Dedifferentiated amniotic fluid mesenchymal stem cell (primary cell): ENCODE measurements at regions not wholly inside any gene's neighbourhood (a gene's known extent, or its start where the extent isn't known, plus 50 kb on each side); places are given as distances from the start of the nearest gene placed in this dataset.

Experiments used
- DNase-seq: peaks from one replicate; pipeline ENCODE4 v3.0.0-alpha.2; 2016; ENCODE audit errors: extremely low spot score

GRCh38 chr2:177314722-177315264 lies 50.3 kb upstream of the NFE2L2 start:
- DNase-seq, result no peak

- DNase-seq, result no peak
Measured at GRCh38 chr2:177315364-177315763, 50.8 kb upstream of the NFE2L2 start.

- no peak for DNase-seq
Measured at GRCh38 chr2:177316756-177317155, 52.2 kb upstream of the NFE2L2 start.

- DNase-seq, result no peak
Measured at GRCh38 chr2:177317443-177317842, 52.9 kb upstream of the NFE2L2 start.

DNA sequence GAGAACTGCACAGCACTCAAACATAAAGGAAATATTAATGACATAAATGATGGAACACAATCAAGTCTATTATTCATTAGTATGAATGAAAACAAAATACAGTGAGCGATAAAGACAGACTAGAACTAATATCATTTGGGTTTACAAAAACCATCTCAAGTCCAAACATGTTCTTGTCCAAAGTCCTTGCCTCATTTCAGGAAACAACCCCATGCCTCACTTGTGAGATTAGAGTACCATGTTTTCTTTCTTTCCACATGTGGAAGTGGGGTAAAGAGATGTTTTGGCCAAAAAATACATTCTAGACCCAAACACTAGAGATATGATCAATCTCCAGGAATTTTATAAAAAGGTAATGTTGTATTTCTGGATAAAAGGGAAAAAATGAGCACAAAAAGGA lies 53.3 kb upstream of the NFE2L2 start:
- DNase-seq, result no peak

DNA sequence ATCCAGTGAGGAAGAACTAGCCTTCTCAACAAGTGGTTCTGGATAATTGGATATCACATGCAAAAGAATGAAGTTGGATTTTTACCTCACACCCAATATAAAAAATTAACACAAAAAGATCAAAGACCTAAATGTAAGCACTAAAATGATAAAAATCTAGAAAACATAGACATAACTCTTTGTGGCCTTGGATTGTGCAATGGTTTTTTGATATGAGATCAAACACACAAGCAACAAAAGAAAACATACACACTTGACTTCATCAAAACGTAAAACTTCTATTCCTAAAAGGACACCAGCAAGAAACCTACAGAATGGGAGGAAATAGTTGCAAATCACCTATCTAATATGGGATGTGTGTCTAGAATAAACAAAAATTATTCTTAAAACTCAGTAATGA lies 54.1 kb upstream of the NFE2L2 start:
- no peak for DNase-seq

GRCh38 chr2:177320596-177320995 lies 56.1 kb upstream of the NFE2L2 start:
- no peak for DNase-seq

GRCh38 chr2:177322801-177323261 lies 58.3 kb upstream of the NFE2L2 start:
- no peak for DNase-seq

- DNase-seq, result no peak
Measured at GRCh38 chr2:177324797-177325196, 60.3 kb upstream of the NFE2L2 start.

DNA sequence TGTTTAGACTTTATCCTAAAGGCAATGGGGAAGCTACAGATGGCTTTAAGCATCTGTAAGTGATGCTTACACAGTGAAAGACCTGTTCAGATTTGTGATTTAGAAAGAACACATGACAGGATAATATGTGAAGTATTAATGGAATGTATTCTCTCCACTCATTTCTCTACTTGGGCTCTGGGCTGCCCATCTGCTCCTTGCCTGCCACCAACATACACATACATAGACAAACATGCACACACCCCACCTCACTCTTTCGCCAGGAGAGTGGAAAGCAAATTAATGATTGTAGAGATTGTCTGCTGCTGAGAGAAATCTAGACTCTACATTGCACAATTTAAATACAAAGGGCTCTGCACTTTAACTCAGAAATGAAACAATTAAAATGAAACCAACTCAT lies 61.0 kb upstream of the NFE2L2 start:
- DNase-seq, result no peak

GRCh38 chr2:177326005-177326404 lies 61.5 kb upstream of the NFE2L2 start:
- no peak for DNase-seq

DNA sequence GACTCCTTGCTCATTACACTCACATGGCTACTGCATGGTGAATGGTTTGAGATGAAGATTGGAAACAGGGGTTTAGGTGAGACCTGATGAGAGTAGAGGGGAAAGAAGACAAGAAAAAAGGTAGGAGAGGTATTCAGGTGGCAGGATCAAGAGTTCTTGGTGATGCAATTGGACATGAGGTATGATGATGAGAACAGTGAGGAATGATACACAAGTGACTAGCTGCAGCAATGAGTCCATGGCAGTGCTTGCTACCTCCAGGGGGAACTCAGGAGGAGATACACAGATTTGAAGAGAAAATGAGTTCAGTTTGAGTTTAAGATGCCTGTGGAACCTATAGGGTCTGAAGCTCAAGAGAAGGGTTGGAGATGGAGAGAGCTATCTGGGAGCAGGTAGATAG lies 62.1 kb upstream of the NFE2L2 start:
- DNase-seq, result no peak

GRCh38 chr2:177327009-177327408 lies 62.5 kb upstream of the NFE2L2 start:
- no peak for DNase-seq

GRCh38 chr2:177328056-177328455 lies 63.5 kb upstream of the NFE2L2 start:
- no peak for DNase-seq

GRCh38 chr2:177329064-177329463 lies 63.5 kb upstream of the AGPS start:
- DNase-seq, result no peak

- DNase-seq, result no peak
Measured at GRCh38 chr2:177331466-177331997, 61.0 kb upstream of the AGPS start.

- DNase-seq, result peak; percentile 89
Measured at GRCh38 chr2:177332026-177332991, 60.3 kb upstream of the AGPS start.

DNA sequence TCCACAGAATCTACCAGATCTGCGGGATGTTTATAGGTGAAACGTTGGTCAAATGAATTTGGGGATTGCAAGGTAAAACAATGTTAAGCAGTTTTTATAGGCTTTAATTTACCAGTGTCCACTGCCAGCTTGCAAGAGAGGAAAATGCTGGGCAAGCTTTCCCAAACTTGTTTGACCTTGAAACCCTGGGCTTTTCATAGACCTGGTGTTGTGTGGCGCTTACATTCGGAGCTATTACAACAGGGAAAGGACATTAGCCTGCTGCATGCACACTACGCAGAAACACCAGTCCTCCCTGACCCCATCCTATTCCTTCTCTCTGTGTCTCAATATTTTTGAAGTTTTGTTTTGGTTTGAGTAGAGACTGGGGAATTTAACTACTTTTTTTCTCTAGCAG lies 59.6 kb upstream of the AGPS start:
- no peak for DNase-seq

DNA sequence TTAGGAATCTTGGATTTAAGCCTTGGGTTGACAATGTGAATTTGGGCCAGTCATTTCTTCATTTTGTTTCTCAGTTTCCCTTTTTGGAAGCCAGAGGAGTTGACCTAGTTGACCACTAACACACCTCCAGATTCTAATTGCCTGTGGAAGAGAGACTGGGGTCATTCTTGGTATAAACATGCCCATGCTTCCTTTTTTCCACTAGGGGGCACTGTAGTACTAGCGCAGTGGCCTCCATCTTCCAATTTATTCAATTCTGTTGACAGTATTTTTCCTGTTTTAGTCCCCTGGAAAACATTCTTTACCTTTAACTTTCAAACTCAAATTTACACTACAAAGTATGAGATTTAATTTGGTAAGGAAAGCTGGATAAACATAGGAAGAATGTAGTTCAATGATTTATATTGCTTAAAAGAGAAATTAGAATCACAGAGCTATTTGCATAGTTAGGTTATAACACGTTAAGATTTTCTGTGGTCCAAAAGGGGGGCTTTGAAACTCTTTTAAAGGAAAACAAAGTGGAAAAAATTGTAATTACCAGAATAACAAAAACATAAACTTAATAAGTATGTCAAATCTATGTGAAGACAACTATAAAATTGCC lies 57.5 kb upstream of the AGPS start:
- peak; percentile 68 for DNase-seq

- DNase-seq, result no peak
Measured at GRCh38 chr2:177335917-177336450, 56.6 kb upstream of the AGPS start.

GRCh38 chr2:177338177-177338721 lies 54.3 kb upstream of the AGPS start:
- DNase-seq, result no peak

DNA sequence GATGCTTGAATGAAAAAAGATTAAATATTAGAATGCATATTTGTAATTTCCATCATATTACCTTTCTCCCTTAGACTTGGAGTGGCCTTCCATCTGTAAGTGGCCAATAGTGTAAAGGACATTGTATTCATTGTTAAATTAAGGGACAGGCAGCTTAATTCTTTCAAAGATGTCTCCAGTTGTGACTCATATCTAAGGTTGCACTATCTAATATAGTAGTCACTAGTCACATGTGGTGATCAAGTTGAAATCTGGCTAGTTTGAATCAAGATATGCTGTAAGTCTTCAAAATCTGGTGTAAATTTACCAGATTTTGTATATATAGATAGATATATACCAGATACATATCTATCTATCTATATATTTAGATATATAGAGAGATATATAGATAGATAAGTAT lies 52.4 kb upstream of the AGPS start:
- no peak for DNase-seq
